Thyroid gland (tissue), 4 donors: ENCODE measurements at regions not wholly inside any gene's neighbourhood (a gene's known extent, or its start where the extent isn't known, plus 50 kb on each side); places are given as distances from the start of the nearest gene placed in this dataset.
"Not testable (repeated sequence)": the region's sequence is repeated elsewhere in the genome, so short reads cannot be mapped to it uniquely, and the experiment has no call there.

Experiments used
- DNase-seq, 2 donors: peaks; one replicate each; pipeline ENCODE4 v3.0.0-alpha.2; 2019
- H3K27ac ChIP-seq, 3 donors: fragments of 200-600 bp; sonication (generic); 1 replicate in 2 of 3; 2 replicates in 1 of 3; pipeline ENCODE4 v1.5.1; 2016 to 2019; ENCODE audit warnings: mild to moderate bottlenecking in 1 of 3, moderate library complexity in 1 of 3
- H3K27me3 ChIP-seq: fragments of 200-600 bp; sonication (generic); one replicate; pipeline ENCODE4 v1.5.1; 2019
- H3K36me3 ChIP-seq, 2 donors: fragments of 200-600 bp; sonication (generic); one replicate each; pipeline ENCODE4 v1.5.1; 2016 to 2019
- H3K4me1 ChIP-seq, 2 donors: fragments of 200-600 bp; sonication (generic); one replicate each; pipeline ENCODE4 v1.5.1; 2017 to 2019
- H3K4me3 ChIP-seq, 3 donors: fragments of 200-600 bp; sonication (generic); replicated peaks in 1 of 3; 1 replicate in 2 of 3; 2 replicates in 1 of 3; pipeline ENCODE4 v1.5.1; 2016; ENCODE audit warnings: mild to moderate bottlenecking in 1 of 3
- H3K9me3 ChIP-seq: fragments of 200-600 bp; sonication (generic); one replicate; pipeline ENCODE4 v1.5.1; 2017
- POLR2A ChIP-seq, 2 donors: fragments of 450-650 bp; IDR thresholded peaks; one replicate each; pipeline ENCODE4 v1.6.1; 2017; ENCODE audit warnings: antibody characterized with exemption in 2 of 2, mild to moderate bottlenecking in 2 of 2, moderate library complexity in 1 of 2
- WGBS, 2 donors: methylation state at CpG; one replicate each; pipeline ENCODE4 v1.1.5; 2017; 5-methylcytosine and 5-hydroxymethylcytosine counted together
- intact Hi-C: fragments of 100-400 bp; cut with DNase I; formaldehyde crosslinking; loops from one replicate; pipeline ENCODE4 v1.15.1; 2023
- TF ChIP-seq, protein P1 (sequence below), 6 experiments: fragments of 200-600 bp in 3 of 6; fragments of 450-650 bp in 3 of 6; sonication (generic) in 3 of 6; IDR thresholded peaks; one replicate each; pipeline ENCODE4 v1.5.1; 2016 to 2019; ENCODE audit warnings: antibody characterized with exemption in 6 of 6, mild to moderate bottlenecking in 2 of 6, inconsistent platforms in 1 of 6, moderate library complexity in 1 of 6

- Histone ChIP-seq H3K27me3 (no peaks in the 10 kb centered on the region), H3K4me1 (peaks cover 0 to 4% of the 10 kb centered on the region in 2 donors), H3K9me3 (no peaks in the 10 kb centered on the region), H3K36me3 (no peaks in the 10 kb centered on the region), H3K27ac (no peak overlapping the region), H3K4me3 (no peak overlapping the region)
- WGBS, 2 donors, result 68 to 84% methylated on average over 10 of the region's 10 CpGs
- TF ChIP-seq POLR2A (IDR thresholded peaks at IDR 0.05), result no peak
- intact Hi-C loops, result no loop called here
- no peak for DNase-seq
Measured at GRCh38 chr20:40275738-40276137, 413.3 kb downstream of the MAFB start.

- Histone ChIP-seq H3K9me3 (no peaks in the 10 kb centered on the region), H3K27ac (no peak overlapping the region), H3K27me3 (no peaks in the 10 kb centered on the region), H3K4me3 (no peak overlapping the region), H3K4me1 (peaks cover 0 to 4% of the 10 kb centered on the region in 2 donors), H3K36me3 (no peaks in the 10 kb centered on the region)
- TF ChIP-seq, protein P1, sequence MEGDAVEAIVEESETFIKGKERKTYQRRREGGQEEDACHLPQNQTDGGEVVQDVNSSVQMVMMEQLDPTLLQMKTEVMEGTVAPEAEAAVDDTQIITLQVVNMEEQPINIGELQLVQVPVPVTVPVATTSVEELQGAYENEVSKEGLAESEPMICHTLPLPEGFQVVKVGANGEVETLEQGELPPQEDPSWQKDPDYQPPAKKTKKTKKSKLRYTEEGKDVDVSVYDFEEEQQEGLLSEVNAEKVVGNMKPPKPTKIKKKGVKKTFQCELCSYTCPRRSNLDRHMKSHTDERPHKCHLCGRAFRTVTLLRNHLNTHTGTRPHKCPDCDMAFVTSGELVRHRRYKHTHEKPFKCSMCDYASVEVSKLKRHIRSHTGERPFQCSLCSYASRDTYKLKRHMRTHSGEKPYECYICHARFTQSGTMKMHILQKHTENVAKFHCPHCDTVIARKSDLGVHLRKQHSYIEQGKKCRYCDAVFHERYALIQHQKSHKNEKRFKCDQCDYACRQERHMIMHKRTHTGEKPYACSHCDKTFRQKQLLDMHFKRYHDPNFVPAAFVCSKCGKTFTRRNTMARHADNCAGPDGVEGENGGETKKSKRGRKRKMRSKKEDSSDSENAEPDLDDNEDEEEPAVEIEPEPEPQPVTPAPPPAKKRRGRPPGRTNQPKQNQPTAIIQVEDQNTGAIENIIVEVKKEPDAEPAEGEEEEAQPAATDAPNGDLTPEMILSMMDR (IDR thresholded peaks at IDR 0.05), result no peak
- no peak for TF ChIP-seq POLR2A (IDR thresholded peaks at IDR 0.05)
- intact Hi-C loops, result no loop called here
- no peak for DNase-seq
- WGBS, 2 donors, result 75 to 81% methylated on average over 3 of the region's 3 CpGs
Measured at GRCh38 chr20:40274912-40275533, 414.0 kb downstream of the MAFB start.

DNA sequence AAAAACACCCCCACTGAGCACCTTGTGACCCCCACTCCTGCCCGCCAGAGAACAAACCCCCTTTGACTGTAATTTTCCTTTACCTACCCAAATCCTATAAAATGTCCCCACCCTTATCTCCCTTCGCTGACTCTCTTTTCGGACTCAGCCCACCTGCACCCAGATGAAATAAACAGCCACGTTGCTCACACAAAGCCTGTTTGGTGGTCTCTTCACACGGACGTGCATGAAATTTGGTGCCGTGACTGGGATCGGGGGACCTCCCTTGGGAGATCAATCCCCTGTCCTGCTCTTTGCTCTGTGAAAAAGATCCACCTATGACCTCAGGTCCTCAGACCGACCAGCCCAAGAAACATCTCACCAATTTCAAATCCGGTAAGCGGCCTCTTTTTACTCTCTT lies 419.8 kb downstream of the MAFB start:
- H3K27ac ChIP-seq, H3K4me1 ChIP-seq, H3K9me3 ChIP-seq, intact Hi-C loops, H3K4me3 ChIP-seq, DNase-seq, H3K27me3 ChIP-seq, H3K36me3 ChIP-seq: not testable (repeated sequence)
- WGBS, 2 donors, result 88 to 92% methylated on average over 11 of the region's 11 CpGs

DNA sequence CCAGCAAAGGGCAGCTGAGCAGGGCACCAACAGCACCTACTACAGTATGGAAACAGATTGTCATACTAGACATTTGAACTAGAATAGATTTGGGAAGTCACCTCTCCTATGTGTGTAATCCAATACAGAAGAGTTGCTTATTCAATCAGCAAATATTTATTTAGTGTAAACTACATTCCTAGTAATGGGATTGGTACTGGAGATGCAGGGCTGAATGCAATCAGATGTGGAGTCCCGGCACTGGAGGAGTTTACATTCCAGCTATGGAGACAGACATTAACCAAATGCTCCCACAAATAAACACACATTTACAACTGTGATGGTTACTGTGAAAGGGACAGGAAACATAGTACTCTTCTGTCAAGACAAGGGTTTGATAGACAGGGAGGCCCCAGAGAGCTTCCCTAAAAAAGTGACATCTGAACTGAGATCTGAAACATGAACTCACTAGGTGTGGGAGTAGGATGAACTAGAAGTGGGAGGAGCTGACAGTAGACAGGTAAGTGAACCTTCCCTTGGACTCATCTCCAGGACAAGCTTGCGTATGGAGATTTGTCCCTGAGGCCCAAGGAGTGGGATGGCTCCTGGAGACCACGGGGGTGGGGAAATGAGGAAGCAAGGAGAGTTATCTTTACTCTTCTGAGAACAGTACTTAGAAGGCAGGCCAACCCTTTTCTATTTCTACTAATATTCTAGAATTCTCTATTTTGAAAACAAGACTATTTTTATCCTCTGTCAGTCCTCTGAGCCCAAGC lies 420.5 kb downstream of the MAFB start:
- no peak for TF ChIP-seq POLR2A (IDR thresholded peaks at IDR 0.05)
- TF ChIP-seq, protein P1 (IDR thresholded peaks at IDR 0.05), result no peak
- 80 to 91% methylated on average over 3 of the region's 3 CpGs for WGBS, 2 donors
- Histone ChIP-seq H3K9me3 (no peaks in the 10 kb centered on the region), H3K36me3 (no peaks in the 10 kb centered on the region), H3K27me3 (no peaks in the 10 kb centered on the region), H3K27ac (no peak overlapping the region), H3K4me3 (no peak overlapping the region), H3K4me1 (no peaks in the 10 kb centered on the region)
- intact Hi-C loops, result no loop called here
- no peak for DNase-seq

- DNase-seq, result peak; percentile 48 to 50
- TF ChIP-seq POLR2A (IDR thresholded peaks at IDR 0.05), result no peak
- TF ChIP-seq, protein P1 (IDR thresholded peaks at IDR 0.05), result peak in 3 of 6 experiments; percentile 43 to 53 (median 49)
- Histone ChIP-seq H3K4me1 (no peaks in the 10 kb centered on the region), H3K36me3 (no peaks in the 10 kb centered on the region), H3K27ac (no peak overlapping the region), H3K4me3 (no peak overlapping the region), H3K9me3 (no peaks in the 10 kb centered on the region), H3K27me3 (no peaks in the 10 kb centered on the region)
- 64 to 74% methylated on average over 6 of the region's 6 CpGs for WGBS, 2 donors
- intact Hi-C loops, result no loop called here
Measured at GRCh38 chr20:40265825-40266533, 423.1 kb downstream of the MAFB start.

- no peak for DNase-seq
- Histone ChIP-seq H3K36me3 (no peaks in the 10 kb centered on the region), H3K27me3 (no peaks in the 10 kb centered on the region), H3K4me3 (no peak overlapping the region), H3K9me3 (no peaks in the 10 kb centered on the region), H3K27ac (no peak overlapping the region), H3K4me1 (no peaks in the 10 kb centered on the region)
- TF ChIP-seq, protein P1 (IDR thresholded peaks at IDR 0.05), result no peak
- TF ChIP-seq POLR2A (IDR thresholded peaks at IDR 0.05), result no peak
- 74 to 89% methylated on average over 2 of the region's 2 CpGs for WGBS, 2 donors
- intact Hi-C loops, result loop anchor here (5.0 kb wide), 1 partner anchor 430 kb away; no protein-coding TSS in a partner anchor
Measured at GRCh38 chr20:40262219-40262618, 426.8 kb downstream of the MAFB start.
